GM23338 (cell line): ENCODE measurements at regions not wholly inside any gene's neighbourhood (a gene's known extent, or its start where the extent isn't known, plus 50 kb on each side); places are given as distances from the start of the nearest gene placed in this dataset.

ENCODE experiments used
- ATAC-seq: fragments of 200-7000 bp; cut with Tn5 transposase; 3 replicates; pipeline ENCODE4 v1.9.1; 2020
- DNase-seq: peaks from one replicate; pipeline ENCODE4 v3.0.0-alpha.2; 2015; ENCODE audit warnings: low spot score
- H2AFZ ChIP-seq: fragments of 200-600 bp; sonication (generic); 2 replicates; pipeline ENCODE4 v1.8.0; 2016; ENCODE audit warnings: antibody characterized with exemption, mild to moderate bottlenecking, moderate library complexity
- H3F3A ChIP-seq: fragments of 200-600 bp; sonication (generic); replicated peaks from 2 replicates; pipeline ENCODE4 v1.8.0; 2017; ENCODE audit warnings: antibody characterized with exemption, mixed run types, low read depth
- H3K27ac ChIP-seq: fragments of 200-600 bp; sonication (generic); 2 replicates; pipeline ENCODE4 v1.6.1; 2016; ENCODE audit warnings: low read depth
- H3K27me3 ChIP-seq: fragments of 200-600 bp; sonication (generic); 2 replicates; pipeline ENCODE4 v1.8.0; 2016; ENCODE audit warnings: mild to moderate bottlenecking, mixed run types, moderate library complexity; ENCODE audit not compliant: insufficient read depth
- H3K36me3 ChIP-seq: fragments of 200-600 bp; sonication (generic); 2 replicates; pipeline ENCODE4 v1.8.0; 2016; ENCODE audit warnings: mild to moderate bottlenecking; ENCODE audit not compliant: insufficient read depth
- H3K4me1 ChIP-seq: fragments of 200-600 bp; sonication (generic); 2 replicates; pipeline ENCODE4 v1.8.0; 2016; ENCODE audit warnings: mild to moderate bottlenecking, moderate library complexity; ENCODE audit not compliant: insufficient read depth
- H3K4me2 ChIP-seq: fragments of 200-600 bp; sonication (generic); 2 replicates; pipeline ENCODE4 v1.7.1; 2017; ENCODE audit warnings: mixed run types
- H3K4me3 ChIP-seq: fragments of 200-600 bp; sonication (generic); 2 replicates; pipeline ENCODE4 v1.6.1; 2016; ENCODE audit warnings: mixed run types
- H3K79me2 ChIP-seq: fragments of 200-600 bp; sonication (generic); replicated peaks from 2 replicates; pipeline ENCODE4 v1.8.0; 2017; ENCODE audit warnings: mild to moderate bottlenecking; ENCODE audit not compliant: insufficient read depth
- H3K9me2 ChIP-seq: fragments of 200-600 bp; sonication (generic); 2 replicates; pipeline ENCODE4 v1.8.0; 2017; ENCODE audit not compliant: insufficient read depth
- H4K20me1 ChIP-seq: fragments of 200-600 bp; sonication (generic); replicated peaks from 2 replicates; pipeline ENCODE4 v1.8.0; 2017; ENCODE audit warnings: mild to moderate bottlenecking; ENCODE audit not compliant: insufficient read depth
- H3K27ac Mint-ChIP-seq: 2 replicates; pipeline ENCODE4 v1.8.0; 2020; ENCODE audit warnings: inconsistent platforms, mild to moderate bottlenecking, moderate library complexity, mixed read lengths
- H3K27me3 Mint-ChIP-seq: 3 replicates; pipeline ENCODE4 v1.8.0; 2022; ENCODE audit warnings: low read depth, mild to moderate bottlenecking, moderate library complexity, mixed read lengths, inconsistent platforms; ENCODE audit not compliant: insufficient read depth, poor library complexity
- H3K36me3 Mint-ChIP-seq: 3 replicates; pipeline ENCODE4 v1.8.0; 2021; ENCODE audit warnings: low read depth, mild to moderate bottlenecking, inconsistent platforms, moderate library complexity, mixed read lengths
- H3K4me1 Mint-ChIP-seq: 3 replicates; pipeline ENCODE4 v1.8.0; 2020; ENCODE audit warnings: mild to moderate bottlenecking, inconsistent platforms, mixed read lengths
- H3K4me3 Mint-ChIP-seq: 3 replicates; pipeline ENCODE4 v1.8.0; 2021; ENCODE audit warnings: moderate library complexity, mild to moderate bottlenecking, inconsistent platforms, mixed read lengths
- H3K9me3 Mint-ChIP-seq: 3 replicates; pipeline ENCODE4 v1.8.0; 2020; ENCODE audit warnings: moderate library complexity, mild to moderate bottlenecking, inconsistent platforms, mixed read lengths
- CREB1 ChIP-seq: fragments of 250-450 bp; sonication (Bioruptor Pico); IDR thresholded peaks from 2 replicates; pipeline ENCODE4 v1.5.0; 2020; ENCODE audit warnings: low read depth, mild to moderate bottlenecking, moderate library complexity
- CTCF ChIP-seq, 2 experiments: fragments of 200-600 bp in 1 of 2; sonication (generic) in 1 of 2; conservative IDR thresholded peaks; 2 replicates each; pipeline versions ENCODE4 v1.5.1 to v1.6.1; 2016 to 2017; ENCODE audit warnings: antibody characterized with exemption in 2 of 2, low read depth in 2 of 2, mild to moderate bottlenecking in 2 of 2, moderate library complexity in 1 of 2
- ETS1 ChIP-seq: IDR thresholded peaks from 2 replicates; pipeline ENCODE4 v1.6.1; 2016; ENCODE audit warnings: antibody characterized with exemption
- EZH2 ChIP-seq: fragments of 200-600 bp; sonication (generic); IDR thresholded peaks from one replicate; pipeline ENCODE4 v1.8.0; 2017; ENCODE audit warnings: antibody characterized with exemption, mild to moderate bottlenecking, low read depth; ENCODE audit not compliant: unreplicated experiment
- EZH2phosphoT487 ChIP-seq: fragments of 200-600 bp; sonication (generic); IDR thresholded peaks from one replicate; pipeline ENCODE4 v1.8.1; 2018; ENCODE audit warnings: antibody characterized with exemption; ENCODE audit not compliant: unreplicated experiment
- JUNB ChIP-seq: IDR thresholded peaks from one replicate; pipeline ENCODE4 v1.6.1; 2016; ENCODE audit warnings: antibody characterized with exemption; ENCODE audit not compliant: unreplicated experiment
- NANOG ChIP-seq: IDR thresholded peaks from 2 replicates; pipeline ENCODE4 v1.6.1; 2016; ENCODE audit warnings: antibody characterized with exemption, borderline replicate concordance
- POLR2AphosphoS5 ChIP-seq: IDR thresholded peaks from 2 replicates; pipeline ENCODE4 v1.6.1; 2016; ENCODE audit warnings: antibody characterized with exemption, low read depth
- REST ChIP-seq: IDR thresholded peaks from one replicate; pipeline ENCODE4 v1.6.1; 2018; ENCODE audit warnings: antibody characterized with exemption; ENCODE audit not compliant: unreplicated experiment
- STAT1 ChIP-seq: IDR thresholded peaks from one replicate; pipeline ENCODE4 v1.6.1; 2016; ENCODE audit warnings: antibody characterized with exemption; ENCODE audit not compliant: unreplicated experiment
- ZNF114 ChIP-seq: fragments of 250-450 bp; sonication (Bioruptor Pico); IDR thresholded peaks from 2 replicates; pipeline ENCODE4 v1.5.0; 2020; ENCODE audit warnings: mild to moderate bottlenecking, moderate library complexity
- ZNF331 ChIP-seq: fragments of 250-450 bp; sonication (Bioruptor Pico); IDR thresholded peaks from 2 replicates; pipeline ENCODE4 v1.5.0; 2020; ENCODE audit warnings: low read depth, mild to moderate bottlenecking, moderate library complexity
- ZNF462 ChIP-seq: fragments of 250-450 bp; sonication (Bioruptor Pico); IDR thresholded peaks from 2 replicates; pipeline ENCODE4 v1.5.0; 2020; ENCODE audit warnings: mild to moderate bottlenecking, moderate library complexity

GRCh38 chr6:66096679-66097078 is 389.7 kb upstream of the EYS start:
- H3K9me2 ChIP-seq: peaks cover 9% of the 10 kb centered on the region; the same call in 1 of the 2 replicates
- TF ChIP-seq ZNF331: no peak
- no peak for TF ChIP-seq POLR2AphosphoS5
- TF ChIP-seq ZNF462 (CRISPR knock-in tag): no peak
- TF ChIP-seq STAT1: no peak
- TF ChIP-seq JUNB: no peak
- TF ChIP-seq NANOG: no peak
- no peak for TF ChIP-seq ZNF114 (CRISPR knock-in tag)
- no peak for TF ChIP-seq CTCF (conservative IDR thresholded peaks at IDR 0.05; ENCODE audit: low read depth in 2 of 2)
- no peak for TF ChIP-seq REST
- TF ChIP-seq CREB1 (CRISPR knock-in tag): no peak
- no peak for TF ChIP-seq ETS1
- no peak for TF ChIP-seq EZH2phosphoT487
- TF ChIP-seq EZH2: no peak
- no peaks in the 10 kb centered on the region for H3F3A ChIP-seq
- peaks cover 59% of the 10 kb centered on the region for H3K9me3 Mint-ChIP-seq
- no peak overlapping the region for H3K4me3 ChIP-seq
- H3K79me2 ChIP-seq: no peaks in the 10 kb centered on the region
- no peaks in the 10 kb centered on the region for H3K4me1 Mint-ChIP-seq
- H3K4me2 ChIP-seq: no peak overlapping the region
- H2AFZ ChIP-seq: no peak overlapping the region
- no peaks in the 10 kb centered on the region for H3K36me3 ChIP-seq
- H3K27ac Mint-ChIP-seq: no peak overlapping the region
- H3K36me3 Mint-ChIP-seq: peaks cover 18% of the 10 kb centered on the region; the same call in 2 of the 3 replicates
- H3K27me3 ChIP-seq: no peaks in the 10 kb centered on the region
- H3K4me3 Mint-ChIP-seq: no peak overlapping the region
- DNase-seq (no peak), ATAC-seq (no peak)
- H3K27ac ChIP-seq: no peak overlapping the region
- no peaks in the 10 kb centered on the region for H3K4me1 ChIP-seq
- peaks cover 2% of the 10 kb centered on the region for H3K27me3 Mint-ChIP-seq
- no peaks in the 10 kb centered on the region for H4K20me1 ChIP-seq
